ENCODE measurements at regions not wholly inside any gene's neighbourhood (a gene's known extent, or its start where the extent isn't known, plus 50 kb on each side); places are given as distances from the start of the nearest gene placed in this dataset.
"Not testable (repeated sequence)": the region's sequence is repeated elsewhere in the genome, so short reads cannot be mapped to it uniquely, and the experiment has no call there.

GRCh38 chr7:32221736-32222135 is 151.5 kb upstream of the PDE1C start:
- DNase-seq, result no peak

- DNase-seq, result no peak
Measured at GRCh38 chr7:32221056-32221455, 150.8 kb upstream of the PDE1C start.

- DNase-seq, result not testable (repeated sequence)
Measured at GRCh38 chr7:32219831-32220230, 149.6 kb upstream of the PDE1C start.

GRCh38 chr7:32219416-32219815 is 149.2 kb upstream of the PDE1C start:
- no peak for DNase-seq

GRCh38 chr7:32218741-32219288 is 148.6 kb upstream of the PDE1C start:
- no peak for DNase-seq

- no peak for DNase-seq
Measured at GRCh38 chr7:32218154-32218467, 147.9 kb upstream of the PDE1C start.

GRCh38 chr7:32217341-32218153 is 147.3 kb upstream of the PDE1C start:
- DNase-seq, result no peak

GRCh38 chr7:32216759-32217158 is 146.6 kb upstream of the PDE1C start:
- DNase-seq, result no peak

- DNase-seq, result no peak
Measured at GRCh38 chr7:32215697-32216096, 145.5 kb upstream of the PDE1C start.

- no peak for DNase-seq
Measured at GRCh38 chr7:32214913-32215312, 144.7 kb upstream of the PDE1C start.

- DNase-seq, result no peak
Measured at GRCh38 chr7:32212321-32212720, 142.1 kb upstream of the PDE1C start.

- no peak for DNase-seq
Measured at GRCh38 chr7:32206987-32207386, 136.8 kb upstream of the PDE1C start.

GRCh38 chr7:32206488-32206887 is 136.3 kb upstream of the PDE1C start:
- no peak for DNase-seq

GRCh38 chr7:32205298-32205824 is 135.2 kb upstream of the PDE1C start:
- DNase-seq, result not testable (repeated sequence)

- DNase-seq, result no peak
Measured at GRCh38 chr7:32204361-32205018, 134.3 kb upstream of the PDE1C start.

GRCh38 chr7:32200646-32201045 is 130.4 kb upstream of the PDE1C start:
- no peak for DNase-seq

- DNase-seq, result no peak
Measured at GRCh38 chr7:32194537-32194936, 124.3 kb upstream of the PDE1C start.

- no peak for DNase-seq
Measured at GRCh38 chr7:32191305-32191704, 121.1 kb upstream of the PDE1C start.

- DNase-seq, result no peak
Measured at GRCh38 chr7:32179567-32179966, 109.4 kb upstream of the PDE1C start.

GRCh38 chr7:32178677-32179366 is 108.6 kb upstream of the PDE1C start:
- DNase-seq, result no peak

GRCh38 chr7:32177232-32177631 is 107.0 kb upstream of the PDE1C start:
- DNase-seq, result no peak

- no peak for DNase-seq
Measured at GRCh38 chr7:32175099-32175498, 104.9 kb upstream of the PDE1C start.

- DNase-seq, result no peak
Measured at GRCh38 chr7:32171248-32171647, 101.0 kb upstream of the PDE1C start.

- no peak for DNase-seq
Measured at GRCh38 chr7:32170838-32171237, 100.6 kb upstream of the PDE1C start.

Data from activated T-cell treated with anti-CD3 and anti-CD28 coated beads, Interleukin-2, amount 50 U/mL, for 1 hour (primary cell).